ENCODE measurements at regions not wholly inside any gene's neighbourhood (a gene's known extent, or its start where the extent isn't known, plus 50 kb on each side); places are given as distances from the start of the nearest gene placed in this dataset.

GRCh38 chr2:193693758-193694157 is 1499.0 kb upstream of the TMEFF2 start:
- Mint-ChIP-seq H3K27ac (no peak overlapping the region), H3K27me3 (ENCODE audit: low read depth, poor library complexity) (no peaks in the 10 kb centered on the region), H3K4me3 (no peak overlapping the region), H3K4me1 (peaks cover 8% of the 10 kb centered on the region), H3K36me3 (ENCODE audit: low read depth) (no peaks in the 10 kb centered on the region), H3K9me3 (no peaks in the 10 kb centered on the region)
- no peak for DNase-seq
- no peak for TF ChIP-seq CTCF (IDR thresholded peaks at IDR 0.05)

- TF ChIP-seq CTCF (IDR thresholded peaks at IDR 0.05): no peak
- H3K4me3 Mint-ChIP-seq: no peak overlapping the region
- H3K27me3 Mint-ChIP-seq (ENCODE audit: low read depth, poor library complexity): no peaks in the 10 kb centered on the region
- H3K27ac Mint-ChIP-seq: no peak overlapping the region
- no peak for DNase-seq
- H3K9me3 Mint-ChIP-seq: no peaks in the 10 kb centered on the region
- H3K36me3 Mint-ChIP-seq (ENCODE audit: low read depth): no peaks in the 10 kb centered on the region
- peaks cover 9% of the 10 kb centered on the region for H3K4me1 Mint-ChIP-seq
Measured at GRCh38 chr2:193690572-193690971, 1495.8 kb upstream of the TMEFF2 start.

GRCh38 chr2:193687195-193687594 is 1492.5 kb upstream of the TMEFF2 start:
- H3K27ac Mint-ChIP-seq: no peak overlapping the region
- H3K27me3 Mint-ChIP-seq (ENCODE audit: low read depth, poor library complexity): no peaks in the 10 kb centered on the region
- peaks cover 13% of the 10 kb centered on the region for H3K4me1 Mint-ChIP-seq
- peaks cover 3% of the 10 kb centered on the region for H3K9me3 Mint-ChIP-seq
- no peak for DNase-seq
- no peak overlapping the region for H3K4me3 Mint-ChIP-seq
- no peaks in the 10 kb centered on the region for H3K36me3 Mint-ChIP-seq (ENCODE audit: low read depth)
- no peak for TF ChIP-seq CTCF (IDR thresholded peaks at IDR 0.05)

- no peak for DNase-seq
- H3K4me3 Mint-ChIP-seq: no peak overlapping the region
- no peak overlapping the region for H3K27ac Mint-ChIP-seq
- peaks cover 4% of the 10 kb centered on the region for H3K36me3 Mint-ChIP-seq (ENCODE audit: low read depth)
- H3K4me1 Mint-ChIP-seq: peaks cover 7% of the 10 kb centered on the region
- no peaks in the 10 kb centered on the region for H3K27me3 Mint-ChIP-seq (ENCODE audit: low read depth, poor library complexity)
- TF ChIP-seq CTCF (IDR thresholded peaks at IDR 0.05): no peak
- H3K9me3 Mint-ChIP-seq: peaks cover 20% of the 10 kb centered on the region
Measured at GRCh38 chr2:193679847-193680246, 1485.1 kb upstream of the TMEFF2 start.

GRCh38 chr2:193670478-193670877 is 1475.7 kb upstream of the TMEFF2 start:
- TF ChIP-seq CTCF (IDR thresholded peaks at IDR 0.05): no peak
- H3K4me1 Mint-ChIP-seq: no peaks in the 10 kb centered on the region
- DNase-seq: no peak
- H3K27ac Mint-ChIP-seq: no peak overlapping the region
- no peaks in the 10 kb centered on the region for H3K27me3 Mint-ChIP-seq (ENCODE audit: low read depth, poor library complexity)
- H3K4me3 Mint-ChIP-seq: no peak overlapping the region
- no peaks in the 10 kb centered on the region for H3K36me3 Mint-ChIP-seq (ENCODE audit: low read depth)
- peaks cover 4% of the 10 kb centered on the region for H3K9me3 Mint-ChIP-seq

- Mint-ChIP-seq H3K36me3 (ENCODE audit: low read depth) (no peaks in the 10 kb centered on the region), H3K9me3 (peaks cover 4% of the 10 kb centered on the region), H3K27me3 (ENCODE audit: low read depth, poor library complexity) (no peaks in the 10 kb centered on the region), H3K4me1 (no peaks in the 10 kb centered on the region), H3K4me3 (no peak overlapping the region), H3K27ac (no peak overlapping the region)
- TF ChIP-seq CTCF (IDR thresholded peaks at IDR 0.05): no peak
- DNase-seq: no peak
Measured at GRCh38 chr2:193668557-193669323, 1474.0 kb upstream of the TMEFF2 start.
